Mucosa of descending colon (tissue), 3 donors: ENCODE measurements at regions not wholly inside any gene's neighbourhood (a gene's known extent, or its start where the extent isn't known, plus 50 kb on each side); places are given as distances from the start of the nearest gene placed in this dataset.

Experiments
- ATAC-seq: fragments of 200-7000 bp; cut with Tn5 transposase; one replicate; pipeline ENCODE4 v1.9.1; 2020; ENCODE audit warnings: mild to moderate bottlenecking, moderate library complexity
- DNase-seq, 3 donors: peaks; one replicate each; pipeline ENCODE4 v3.0.0-alpha.2; 2020
- H3K36me3 ChIP-seq: fragments of 200-600 bp; one replicate; pipeline ENCODE4 v1.8.0; 2021; ENCODE audit warnings: low read depth, mild to moderate bottlenecking
- H3K4me1 ChIP-seq: fragments of 200-600 bp; one replicate; pipeline ENCODE4 v1.8.0; 2021; ENCODE audit warnings: low read depth, mild to moderate bottlenecking
- H3K4me3 ChIP-seq: fragments of 200-600 bp; one replicate; pipeline ENCODE4 v1.8.0; 2021; ENCODE audit warnings: mild to moderate bottlenecking
- H3K9me3 ChIP-seq: fragments of 200-600 bp; one replicate; pipeline ENCODE4 v1.8.0; 2021; ENCODE audit warnings: mild to moderate bottlenecking
- intact Hi-C, 2 donors: fragments of 100-400 bp; cut with DNase I in 1 of 2; cut with micrococcal nuclease in 1 of 2; formaldehyde crosslinking; loops; one replicate each; pipeline versions ENCODE4 v1.11.0 to v1.11.1; 2022; cut with DNase I, micrococcal nuclease
- TF ChIP-seq, protein P1 (sequence below): fragments of 200-600 bp; IDR thresholded peaks from one replicate; pipeline ENCODE4 v1.8.0; 2022; ENCODE audit warnings: antibody characterized with exemption, mild to moderate bottlenecking
- donor health status: DM: no; HTN: no; CAD: no; lungs with moderate emphysema.
- donor health status: DM: no; HTN: no; CAD: no.
- donor health status: DM: no; HTN: yes; CAD: no.

DNA sequence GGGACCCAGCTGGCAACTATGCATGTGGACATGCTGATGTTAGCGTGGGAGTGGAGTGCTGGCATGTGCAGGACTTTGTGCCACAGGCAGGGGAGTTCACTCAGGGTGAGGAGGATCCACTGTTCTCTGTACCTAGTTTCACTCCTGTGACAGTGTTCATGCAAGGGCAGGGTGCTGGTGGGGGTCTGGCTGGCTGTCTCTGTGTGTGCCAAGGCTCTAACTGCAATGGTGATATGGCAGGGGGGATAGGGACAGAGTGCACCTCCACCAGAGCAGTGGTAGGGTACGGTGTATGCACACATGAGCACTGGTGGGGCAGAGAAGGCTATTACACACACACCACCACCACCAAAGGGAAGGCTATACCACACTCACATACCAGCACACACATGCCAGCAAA is 210.2 kb upstream of the DEFB112 start:
- intact Hi-C loops: no loop called here
- no peak for ATAC-seq
- Histone ChIP-seq H3K4me1 (no peaks in the 10 kb centered on the region), H3K36me3 (no peaks in the 10 kb centered on the region), H3K4me3 (no peak overlapping the region), H3K9me3 (no peaks in the 10 kb centered on the region)
- TF ChIP-seq, protein P1, sequence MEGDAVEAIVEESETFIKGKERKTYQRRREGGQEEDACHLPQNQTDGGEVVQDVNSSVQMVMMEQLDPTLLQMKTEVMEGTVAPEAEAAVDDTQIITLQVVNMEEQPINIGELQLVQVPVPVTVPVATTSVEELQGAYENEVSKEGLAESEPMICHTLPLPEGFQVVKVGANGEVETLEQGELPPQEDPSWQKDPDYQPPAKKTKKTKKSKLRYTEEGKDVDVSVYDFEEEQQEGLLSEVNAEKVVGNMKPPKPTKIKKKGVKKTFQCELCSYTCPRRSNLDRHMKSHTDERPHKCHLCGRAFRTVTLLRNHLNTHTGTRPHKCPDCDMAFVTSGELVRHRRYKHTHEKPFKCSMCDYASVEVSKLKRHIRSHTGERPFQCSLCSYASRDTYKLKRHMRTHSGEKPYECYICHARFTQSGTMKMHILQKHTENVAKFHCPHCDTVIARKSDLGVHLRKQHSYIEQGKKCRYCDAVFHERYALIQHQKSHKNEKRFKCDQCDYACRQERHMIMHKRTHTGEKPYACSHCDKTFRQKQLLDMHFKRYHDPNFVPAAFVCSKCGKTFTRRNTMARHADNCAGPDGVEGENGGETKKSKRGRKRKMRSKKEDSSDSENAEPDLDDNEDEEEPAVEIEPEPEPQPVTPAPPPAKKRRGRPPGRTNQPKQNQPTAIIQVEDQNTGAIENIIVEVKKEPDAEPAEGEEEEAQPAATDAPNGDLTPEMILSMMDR: no peak
- no peak for DNase-seq

DNA sequence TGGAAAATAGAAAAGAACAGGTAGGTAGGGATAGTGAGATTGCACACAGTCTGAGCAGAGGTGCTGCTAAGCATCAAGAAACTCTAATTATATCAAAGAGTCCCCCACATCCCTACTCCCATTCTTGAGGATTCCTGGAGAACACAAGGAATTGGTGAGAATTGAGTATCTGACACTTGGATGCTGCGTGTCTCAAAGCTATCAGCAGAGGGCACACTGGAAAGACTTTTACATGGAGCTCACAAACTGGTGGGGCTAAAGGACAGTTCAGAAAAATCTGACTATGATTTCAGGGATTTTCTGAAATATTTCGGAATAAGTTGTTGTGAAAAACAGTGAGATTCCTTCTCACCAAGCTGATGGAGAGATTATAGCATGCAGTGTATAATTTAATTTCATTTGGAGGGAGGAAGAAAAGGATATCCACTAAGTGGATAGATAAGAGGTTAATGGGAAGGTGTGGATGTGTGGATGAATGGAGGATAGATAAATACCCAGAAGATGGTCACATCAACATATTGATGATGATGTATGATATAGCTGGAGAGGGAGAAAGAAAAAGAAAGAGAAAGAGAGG is 215.4 kb upstream of the DEFB112 start:
- Histone ChIP-seq H3K9me3 (no peaks in the 10 kb centered on the region), H3K36me3 (no peaks in the 10 kb centered on the region), H3K4me1 (no peaks in the 10 kb centered on the region), H3K4me3 (no peak overlapping the region)
- intact Hi-C loops: no loop called here
- ATAC-seq (no peak), DNase-seq (no peak)
- TF ChIP-seq, protein P1: no peak

DNA sequence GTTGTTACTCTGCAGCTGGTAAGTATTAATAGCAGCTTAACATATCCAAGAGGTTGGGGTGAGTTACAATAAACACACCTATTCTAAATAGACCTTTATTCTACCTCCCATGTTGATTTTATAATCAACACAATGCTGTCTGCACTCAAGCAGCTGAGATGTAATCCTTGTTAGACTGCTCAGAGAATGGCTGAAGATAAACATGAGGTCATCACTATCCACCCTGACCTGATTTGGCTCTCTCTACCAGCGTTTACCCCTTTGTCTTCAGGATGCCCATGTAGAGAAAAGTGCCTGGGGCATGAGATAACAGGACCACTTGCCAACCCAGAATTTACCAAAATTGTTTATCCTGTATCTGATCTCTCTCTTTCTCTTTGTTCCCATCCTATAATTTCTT is 220.7 kb upstream of the DEFB112 start:
- no peaks in the 10 kb centered on the region for H3K36me3 ChIP-seq
- DNase-seq: no peak
- intact Hi-C loops: no loop called here
- no peak for ATAC-seq
- no peaks in the 10 kb centered on the region for H3K9me3 ChIP-seq
- no peaks in the 10 kb centered on the region for H3K4me1 ChIP-seq
- TF ChIP-seq, protein P1: no peak
- no peak overlapping the region for H3K4me3 ChIP-seq

DNA sequence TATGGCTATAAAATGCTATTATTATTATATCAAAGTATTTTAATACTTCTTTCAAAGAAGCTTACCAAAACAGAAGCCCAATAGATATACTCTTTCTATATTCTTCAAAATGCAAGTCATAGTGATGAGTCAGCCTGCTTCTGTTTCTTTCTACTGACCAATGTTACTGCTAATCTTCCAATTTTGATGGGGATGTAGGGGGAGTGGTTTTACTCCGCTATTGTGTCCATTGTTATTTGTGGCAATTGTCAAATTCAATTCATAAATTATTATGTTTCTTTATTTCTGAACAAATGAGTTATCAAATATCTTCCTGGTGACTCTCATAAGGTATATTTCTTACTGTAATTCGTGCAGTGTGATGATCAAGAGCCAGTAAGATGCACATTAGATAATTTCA is 221.5 kb upstream of the DEFB112 start:
- ATAC-seq: no peak
- TF ChIP-seq, protein P1: no peak
- Histone ChIP-seq H3K9me3 (no peaks in the 10 kb centered on the region), H3K4me1 (no peaks in the 10 kb centered on the region), H3K36me3 (no peaks in the 10 kb centered on the region), H3K4me3 (no peak overlapping the region)
- DNase-seq: no peak
- intact Hi-C loops: no loop called here

DNA sequence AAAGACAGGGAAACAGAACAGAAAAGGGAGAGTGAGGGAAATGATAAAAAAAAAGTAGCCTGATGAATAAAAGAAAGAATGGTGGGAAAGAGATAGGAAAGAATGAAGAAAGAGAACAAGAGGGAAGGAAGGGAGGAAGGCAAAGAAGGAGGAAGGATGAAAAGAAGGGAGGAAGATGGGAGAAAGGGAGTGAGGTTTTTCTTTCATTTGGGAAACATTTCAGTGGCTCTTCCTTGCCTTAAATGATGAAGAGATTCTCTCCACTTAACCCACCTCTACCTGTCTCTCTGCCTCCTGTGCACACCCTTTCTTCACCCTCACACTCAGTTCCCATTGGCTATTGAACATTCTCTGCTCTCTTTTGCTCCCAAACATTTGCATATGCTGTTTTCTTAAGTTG is 222.1 kb upstream of the DEFB112 start:
- Histone ChIP-seq H3K9me3 (no peaks in the 10 kb centered on the region), H3K4me1 (no peaks in the 10 kb centered on the region), H3K36me3 (no peaks in the 10 kb centered on the region), H3K4me3 (no peak overlapping the region)
- ATAC-seq (no peak), DNase-seq (no peak)
- intact Hi-C loops: no loop called here
- TF ChIP-seq, protein P1: no peak

DNA sequence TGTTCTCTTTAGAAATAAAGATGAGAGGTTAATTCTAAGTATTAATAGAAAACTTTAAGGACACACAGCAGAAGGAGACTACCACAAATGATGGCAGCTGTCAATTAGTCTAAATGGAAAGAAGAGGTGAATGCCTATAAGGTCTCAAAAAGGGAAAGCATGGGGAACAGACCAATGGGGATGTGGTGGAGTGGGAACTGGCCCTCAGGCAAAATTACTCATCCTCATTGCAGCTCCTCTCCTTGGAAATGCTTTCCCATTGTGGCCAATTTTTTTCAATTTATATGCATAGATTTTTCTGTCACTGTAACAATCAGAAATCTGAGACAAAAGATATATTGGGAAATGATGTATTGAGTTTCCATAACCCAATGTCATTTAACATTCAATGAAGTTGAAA is 222.9 kb upstream of the DEFB112 start:
- H3K9me3 ChIP-seq: no peaks in the 10 kb centered on the region
- H3K4me3 ChIP-seq: no peak overlapping the region
- DNase-seq (no peak), ATAC-seq (no peak)
- intact Hi-C loops: no loop called here
- H3K4me1 ChIP-seq: no peaks in the 10 kb centered on the region
- H3K36me3 ChIP-seq: no peaks in the 10 kb centered on the region
- TF ChIP-seq, protein P1: no peak
